Activated CD4-positive, CD25-positive, alpha-beta regulatory T cell (primary cell): ENCODE measurements at regions not wholly inside any gene's neighbourhood (a gene's known extent, or its start where the extent isn't known, plus 50 kb on each side); places are given as distances from the start of the nearest gene placed in this dataset.

Source experiments
- DNase-seq, 4 experiments: peaks; one replicate each; lab custom pipeline; 2025; lab: John Stamatoyannopoulos, UW

DNA sequence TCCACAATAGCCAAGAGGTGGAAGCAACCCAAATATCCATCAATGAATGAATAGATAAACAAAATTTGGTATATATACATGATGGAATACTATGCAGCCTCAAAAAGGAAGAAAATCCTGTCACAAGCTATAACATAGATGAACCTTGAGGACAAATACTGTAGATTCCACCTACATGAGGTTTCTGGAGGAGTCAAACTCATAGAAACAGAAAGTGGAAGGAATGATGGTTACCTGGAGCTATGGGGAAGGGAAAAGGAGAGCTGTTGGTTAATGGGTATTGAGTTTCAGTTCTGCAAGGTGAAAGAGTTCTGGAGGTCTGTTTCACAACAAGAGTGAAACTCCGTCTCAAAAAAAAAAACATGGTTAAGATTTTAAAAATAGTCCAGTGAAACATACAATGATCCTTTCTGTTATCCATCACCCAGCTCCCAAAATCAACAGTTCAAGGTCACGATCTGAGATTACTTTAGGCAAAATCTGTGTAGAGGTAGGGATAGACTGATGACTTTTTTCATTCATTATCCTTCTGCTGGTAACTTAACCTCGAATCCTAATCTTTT, 80.8 kb upstream of the HNRNPU start:
- no peak for DNase-seq

DNA sequence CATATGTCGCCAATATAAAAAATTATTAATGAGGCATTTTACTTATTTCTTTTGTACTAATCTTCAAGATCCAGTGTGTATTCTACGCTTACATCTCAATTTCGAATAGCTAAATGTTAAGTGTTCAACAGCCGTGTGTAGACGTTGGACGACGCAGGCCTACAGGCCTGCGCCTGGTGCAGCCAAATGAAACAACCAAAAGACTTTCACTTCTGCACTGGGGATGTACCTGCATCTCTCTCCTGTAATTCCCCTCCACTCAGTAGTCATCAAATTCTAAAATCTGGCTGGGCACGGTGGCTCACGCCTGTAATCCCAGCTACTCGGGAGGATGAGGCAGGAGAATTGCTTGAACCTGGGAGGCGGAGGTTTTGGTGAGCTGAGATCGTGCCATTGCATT, 76.8 kb upstream of the HNRNPU start:
- DNase-seq = no peak

DNA sequence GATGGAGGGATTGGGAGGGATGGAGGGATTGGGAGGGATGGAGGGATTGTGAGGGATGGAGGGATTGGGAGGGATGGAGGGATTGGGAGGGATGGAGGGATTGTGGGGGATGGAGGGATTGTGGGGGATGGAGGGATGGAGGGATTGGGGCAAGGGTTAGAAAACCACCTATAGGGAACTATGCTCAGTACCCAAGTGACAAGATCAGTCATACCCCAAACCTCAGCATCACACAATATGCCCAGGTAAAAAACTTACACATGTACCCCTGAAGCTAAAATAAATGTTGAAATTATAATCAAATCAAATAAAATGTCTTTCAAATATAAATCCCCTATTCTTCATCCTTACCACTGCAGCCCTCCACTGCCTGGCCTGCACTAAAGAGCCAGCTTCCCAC, 72.8 kb upstream of the HNRNPU start:
- DNase-seq = no peak

GRCh38 chr1:244920911-244921761, 56.8 kb upstream of the HNRNPU start:
- DNase-seq = no peak

DNA sequence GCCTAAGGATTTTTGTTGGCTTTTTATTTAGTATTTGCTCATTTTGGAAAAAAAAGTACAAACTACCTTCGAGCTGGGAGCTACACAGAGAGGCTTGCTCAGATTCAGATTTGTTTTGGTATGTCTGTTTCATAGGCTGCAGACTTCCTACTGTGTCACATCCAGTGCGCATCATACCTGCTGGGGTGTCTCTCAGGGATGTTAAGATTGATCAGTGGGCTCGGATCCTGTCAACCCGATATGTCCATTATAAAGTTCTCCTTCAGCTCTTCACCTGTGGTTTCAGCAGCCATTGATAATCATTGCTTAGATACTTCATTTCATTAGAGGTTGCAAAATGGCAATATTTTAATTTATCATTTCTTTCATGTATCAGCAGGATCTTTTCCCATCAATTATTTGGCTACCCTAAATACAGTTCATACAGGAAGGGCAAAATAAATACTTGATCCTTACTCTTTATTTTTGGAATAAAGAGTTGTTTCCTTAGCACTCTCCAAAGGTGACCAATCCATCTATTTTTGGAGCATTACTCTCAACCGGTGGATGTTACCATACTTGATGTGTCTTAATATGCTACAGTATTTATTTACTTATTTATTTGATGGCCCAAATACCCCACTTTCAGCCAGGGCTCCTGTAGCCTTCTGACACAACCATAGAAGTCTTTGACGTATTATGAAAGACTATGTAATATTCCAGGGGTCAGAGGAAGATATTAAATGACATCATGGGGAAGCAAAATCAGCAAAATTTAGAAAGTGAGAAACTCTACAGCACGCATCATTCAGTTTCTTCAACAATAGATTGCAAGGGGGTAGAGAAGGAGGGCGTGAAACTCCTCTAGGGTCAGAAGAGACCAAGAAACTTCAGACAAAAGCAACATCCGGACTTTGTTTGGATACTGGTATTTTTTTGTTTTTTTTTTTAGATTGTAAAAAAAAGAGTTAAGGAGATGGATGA, 55.3 kb upstream of the HNRNPU start:
- no peak for DNase-seq

GRCh38 chr1:244918421-244919319, 54.3 kb upstream of the HNRNPU start:
- peak; percentile 4 to 36 (median 20) for DNase-seq

DNA sequence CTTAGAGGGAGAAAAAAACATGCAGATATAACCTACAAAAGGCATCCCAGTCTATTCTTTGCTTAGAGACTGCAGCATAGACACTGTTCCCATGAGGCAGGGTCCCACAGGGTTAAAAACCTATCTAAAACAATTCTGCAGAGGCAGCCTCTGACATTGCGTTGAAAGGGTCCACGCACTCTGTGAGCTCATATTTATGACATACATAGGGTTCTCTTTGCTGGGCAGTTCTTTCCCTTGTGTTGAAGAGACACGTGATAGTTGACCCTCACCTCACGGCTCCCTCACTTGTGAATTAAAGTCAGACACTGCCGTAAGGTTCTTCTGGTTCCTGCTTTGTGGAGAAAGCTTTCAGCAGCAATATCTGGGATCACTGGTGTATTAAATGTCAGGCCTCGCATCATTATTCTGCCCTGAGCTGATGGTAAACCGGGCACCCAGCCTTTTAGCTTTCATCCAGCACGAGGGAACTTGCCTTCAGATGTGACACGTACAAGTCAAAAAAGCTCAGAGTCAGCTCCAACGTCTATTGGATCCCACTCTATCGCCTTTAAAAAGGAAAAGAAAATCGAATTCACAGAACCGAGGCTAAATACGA, 52.8 kb upstream of the HNRNPU start:
- DNase-seq = no peak

GRCh38 chr1:244915736-244916135, 51.4 kb upstream of the HNRNPU start:
- no peak for DNase-seq

GRCh38 chr1:244914761-244915160, 50.4 kb upstream of the HNRNPU start:
- no peak for DNase-seq
